SK-N-SH (cell line): ENCODE measurements at regions not wholly inside any gene's neighbourhood (a gene's known extent, or its start where the extent isn't known, plus 50 kb on each side); places are given as distances from the start of the nearest gene placed in this dataset.

Experiments used
- CTCF ChIA-PET: fragments of 300-600, 350-600 bp; formaldehyde crosslinking; extraction: SDS; loops from one replicate; lab custom pipeline; 2021; lab: Yijun Ruan, JAX
- POLR2A ChIA-PET: fragments of 350-600 bp; sonication (Branson Sonifier 250); formaldehyde crosslinking; extraction: SDS; loops from one replicate; lab custom pipeline; 2020; ENCODE audit warnings: antibody characterized with exemption, inconsistent platforms; lab: Yijun Ruan, JAX
- DNase-seq: peaks from one replicate; pipeline ENCODE4 v3.0.0; 2012
- H2AFZ ChIP-seq: fragments of 200-600 bp; sonication (generic); 2 replicates; pipeline ENCODE4 v1.8.1; 2016; ENCODE audit warnings: antibody characterized with exemption, mild to moderate bottlenecking, low read depth
- H3F3A ChIP-seq: fragments of 200-600 bp; sonication (generic); replicated peaks from 2 replicates; pipeline ENCODE3; 2016; ENCODE audit warnings: antibody characterized with exemption, mild to moderate bottlenecking; ENCODE audit not compliant: insufficient read depth
- H3K27ac ChIP-seq, 2 experiments: fragments of 200-500 bp in 1 of 2; fragments of 200-600 bp in 1 of 2; sonication (Bioruptor generic) in 1 of 2; sonication (generic), shearing (Covaris generic) in 1 of 2; 2 replicates each; pipeline versions ENCODE4 v1.5.1 to v1.6.1; 2014 to 2016; ENCODE audit warnings: low read depth in 2 of 2, inconsistent platforms in 1 of 2, low read length in 1 of 2, mild to moderate bottlenecking in 1 of 2, mixed read lengths in 1 of 2
- H3K27me3 ChIP-seq: fragments of 200-600 bp; sonication (generic), shearing (Covaris generic); 2 replicates; pipeline ENCODE4 v1.6.1; 2016; ENCODE audit warnings: mixed run types; ENCODE audit not compliant: insufficient read depth
- H3K36me3 ChIP-seq, 2 experiments: fragments of 200-500 bp in 1 of 2; fragments of 200-600 bp in 1 of 2; sonication (Bioruptor generic) in 1 of 2; sonication (generic) in 1 of 2; replicated peaks in 1 of 2; 2 replicates each; pipeline versions ENCODE3 to v1.5.1; 2014 to 2016; ENCODE audit warnings: low read length in 1 of 2, mild to moderate bottlenecking in 1 of 2; ENCODE audit not compliant: insufficient read depth in 2 of 2, control insufficient read depth in 1 of 2
- H3K4me1 ChIP-seq, 2 experiments: fragments of 200-500 bp in 1 of 2; fragments of 200-600 bp in 1 of 2; sonication (Bioruptor generic) in 1 of 2; sonication (generic), shearing (Covaris generic) in 1 of 2; 2 replicates each; pipeline versions ENCODE4 v1.5.1 to v1.6.1; 2014 to 2016; ENCODE audit warnings: low read depth in 1 of 2, low read length in 1 of 2, mixed run types in 1 of 2; ENCODE audit not compliant: insufficient read depth in 2 of 2, control insufficient read depth in 1 of 2
- H3K4me2 ChIP-seq: fragments of 200-600 bp; sonication (generic), shearing (Covaris generic); 2 replicates; pipeline ENCODE4 v1.6.1; 2017; ENCODE audit warnings: mixed run types
- H3K4me3 ChIP-seq, 2 experiments: fragments of 200-500 bp in 1 of 2; fragments of 200-600 bp in 1 of 2; sonication (Bioruptor generic) in 1 of 2; sonication (generic), shearing (Covaris generic) in 1 of 2; 2 replicates each; pipeline versions ENCODE4 v1.5.1 to v1.8.1; 2014 to 2016; ENCODE audit warnings: low read depth in 2 of 2, inconsistent platforms in 1 of 2, low read length in 1 of 2, mild to moderate bottlenecking in 1 of 2, mixed read lengths in 1 of 2, moderate library complexity in 1 of 2
- H3K79me2 ChIP-seq: fragments of 200-600 bp; sonication (generic); 2 replicates; pipeline ENCODE4 v1.8.1; 2017; ENCODE audit warnings: mild to moderate bottlenecking; ENCODE audit not compliant: insufficient read depth
- H3K9ac ChIP-seq: fragments of 200-600 bp; sonication (generic); 2 replicates; pipeline ENCODE4 v1.6.1; 2017; ENCODE audit warnings: mixed run types
- H3K9me2 ChIP-seq: fragments of 200-600 bp; sonication (generic); 2 replicates; pipeline ENCODE4 v1.6.1; 2017; ENCODE audit warnings: mixed run types
- H3K9me3 ChIP-seq: fragments of 200-600 bp; sonication (generic); 2 replicates; pipeline ENCODE4 v1.6.1; 2017; ENCODE audit warnings: mixed run types, mild to moderate bottlenecking, moderate library complexity
- H4K20me1 ChIP-seq: fragments of 200-600 bp; sonication (generic); 2 replicates; pipeline ENCODE4 v1.6.1; 2017; ENCODE audit warnings: mild to moderate bottlenecking, mixed run types; ENCODE audit not compliant: insufficient read depth
- ELF1 ChIP-seq: IDR thresholded peaks from 2 replicates; pipeline ENCODE4 v1.4.0; 2012
- EZH2phosphoT487 ChIP-seq: fragments of 200-600 bp; sonication (generic); IDR thresholded peaks from 2 replicates; pipeline ENCODE4 v1.6.1; 2017; ENCODE audit warnings: low read depth, mixed run types, mild to moderate bottlenecking, antibody characterized with exemption, moderate library complexity, borderline replicate concordance
- FOXJ3 ChIP-seq: sonication (generic); formaldehyde crosslinking; IDR thresholded peaks from 2 replicates; pipeline ENCODE4 v1.5.1; 2020; ENCODE audit warnings: mild to moderate bottlenecking, missing genetic modification reagents
- GATA2 ChIP-seq: sonication (generic); formaldehyde crosslinking; IDR thresholded peaks from 2 replicates; pipeline ENCODE4 v1.5.0; 2020; ENCODE audit warnings: mild to moderate bottlenecking, missing genetic modification reagents
- IRF3 ChIP-seq: fragments of 150-350 bp; IDR thresholded peaks from 2 replicates; pipeline ENCODE4 v1.6.1; 2016; ENCODE audit warnings: mild to moderate bottlenecking, low read depth, low read length
- JUND ChIP-seq: IDR thresholded peaks from 2 replicates; pipeline ENCODE4 v1.4.0; 2012
- MXI1 ChIP-seq: IDR thresholded peaks from 2 replicates; pipeline ENCODE4 v1.6.1; 2012; ENCODE audit warnings: mild to moderate bottlenecking, low read depth, low read length, improper control_type of control experiment
- NFIC ChIP-seq: IDR thresholded peaks from 2 replicates; pipeline ENCODE4 v1.4.0; 2012; ENCODE audit warnings: borderline replicate concordance
- NRF1 ChIP-seq: IDR thresholded peaks from 2 replicates; pipeline ENCODE4 v1.6.1; 2012; ENCODE audit warnings: low read depth, mild to moderate bottlenecking, low read length
- PBX3 ChIP-seq: IDR thresholded peaks from 2 replicates; pipeline ENCODE4; 2012
- RCOR1 ChIP-seq: fragments of 150-350 bp; IDR thresholded peaks from 2 replicates; pipeline ENCODE4 v1.6.1; 2017; ENCODE audit warnings: antibody characterized with exemption, low read length
- RFX5 ChIP-seq: IDR thresholded peaks from 2 replicates; pipeline ENCODE4 v1.6.1; 2012; ENCODE audit warnings: mild to moderate bottlenecking, improper control_type of control experiment, low read length
- SIN3A ChIP-seq: IDR thresholded peaks from 2 replicates; pipeline ENCODE4 v1.6.1; 2012; ENCODE audit warnings: low read depth, mild to moderate bottlenecking, low read length, moderate library complexity, borderline replicate concordance
- TAF1 ChIP-seq: IDR thresholded peaks from 2 replicates; pipeline ENCODE4 v1.6.1; 2012; ENCODE audit warnings: low read depth, mild to moderate bottlenecking, low read length, moderate library complexity, borderline replicate concordance
- USF2 ChIP-seq: fragments of 150-350 bp; IDR thresholded peaks from 2 replicates; pipeline ENCODE4 v1.6.1; 2017; ENCODE audit warnings: antibody characterized with exemption, low read length, low read depth, borderline replicate concordance
- WGBS: methylation state at CpG from one replicate; pipeline ENCODE4 v1.1.6; 2017; ENCODE audit warnings: low lambda C conversion rate; 5-methylcytosine and 5-hydroxymethylcytosine counted together

GRCh38 chr12:60209933-60210332 is 614.1 kb downstream of the SLC16A7 start:
- no peaks in the 10 kb centered on the region for H4K20me1 ChIP-seq
- H3K9ac ChIP-seq, result no peak overlapping the region
- no peak for DNase-seq
- H3K4me1 ChIP-seq, result no peaks in the 10 kb centered on the region
- no peak for TF ChIP-seq PBX3
- TF ChIP-seq, all 33 proteins: peak for 0
- ChIA-PET POLR2A (no interaction called here), CTCF (no interaction called here)
- no peaks in the 10 kb centered on the region for H3K79me2 ChIP-seq
- WGBS, result 5% methylated on average over 4 of the region's 4 CpGs
- H3K27ac ChIP-seq, result no peak overlapping the region
- no peak overlapping the region; a peak in 1 of 4 replicates for H3K4me3 ChIP-seq
- H2AFZ ChIP-seq, result peak overlapping the region; percentile 35; the same call in 1 of the 2 replicates
- H3K27me3 ChIP-seq, result no peaks in the 10 kb centered on the region
- no peaks in the 10 kb centered on the region for H3K9me2 ChIP-seq
- H3K36me3 ChIP-seq, result no peaks in the 10 kb centered on the region
- no peaks in the 10 kb centered on the region for H3F3A ChIP-seq
- H3K9me3 ChIP-seq, result no peaks in the 10 kb centered on the region
- no peak overlapping the region for H3K4me2 ChIP-seq

- CTCF ChIA-PET, result no interaction called here
Observed at GRCh38 chr12:60210756-60211155, 614.9 kb downstream of the SLC16A7 start.

More at GRCh38 chr12:60210756-60211155, 614.9 kb downstream of the SLC16A7 start:
- Histone ChIP-seq H3K27me3 (no peaks in the 10 kb centered on the region), H3F3A (no peaks in the 10 kb centered on the region), H3K9ac (no peak overlapping the region), H3K4me3 (no peak overlapping the region), H3K36me3 (no peaks in the 10 kb centered on the region), H2AFZ (no peak overlapping the region; the same call in 1 of the 2 replicates), H3K4me2 (no peak overlapping the region), H3K27ac (no peak overlapping the region), H3K4me1 (no peaks in the 10 kb centered on the region), H4K20me1 (no peaks in the 10 kb centered on the region), H3K9me3 (no peaks in the 10 kb centered on the region), H3K9me2 (no peaks in the 10 kb centered on the region), H3K79me2 (no peaks in the 10 kb centered on the region)
- POLR2A ChIA-PET, result no interaction called here
- TF ChIP-seq SIN3A, result no peak
- no peak for TF ChIP-seq RFX5
- TF ChIP-seq RCOR1, result no peak
- TF ChIP-seq ELF1, result no peak
- TF ChIP-seq MXI1, result no peak
- no peak for TF ChIP-seq GATA2 (CRISPR knock-in tag)
- no peak for TF ChIP-seq IRF3
- no peak for TF ChIP-seq FOXJ3 (CRISPR knock-in tag)
- no peak for TF ChIP-seq USF2
- no peak for TF ChIP-seq EZH2phosphoT487
- TF ChIP-seq NFIC, result no peak
- TF ChIP-seq TAF1, result no peak
- TF ChIP-seq JUND, result no peak
- TF ChIP-seq NRF1, result no peak
- DNase-seq, result no peak
- 11% methylated on average over 5 of the region's 5 CpGs for WGBS
